HCT116 (cell line): ENCODE measurements at regions not wholly inside any gene's neighbourhood (a gene's known extent, or its start where the extent isn't known, plus 50 kb on each side); places are given as distances from the start of the nearest gene placed in this dataset.

Experiments used
- ATAC-seq: fragments of 200-7000 bp; cut with Tn5 transposase; 2 replicates; pipeline ENCODE4 v1.9.1; 2020; ENCODE audit warnings: mild to moderate bottlenecking, moderate library complexity
- BruUV-seq: library from RNA; stranded (reverse); fragments of 400-500 nt; replicated peaks from 2 replicates; lab custom pipeline; 2021; lab: Mats Ljungman, UMichigan
- CTCF ChIA-PET: fragments of 300-600 bp; sonication (Branson Sonifier 250); formaldehyde crosslinking; loops from one replicate; lab custom pipeline; 2021; ENCODE audit warnings: antibody characterized with exemption; lab: Charles Lee
- POLR2A ChIA-PET: fragments of 300-600, 350-600 bp; sonication (Branson Sonifier 250); formaldehyde crosslinking; loops from one replicate; lab custom pipeline; 2021; ENCODE audit warnings: antibody characterized with exemption; lab: Charles Lee
- RAD21 ChIA-PET, 2 experiments: fragments of 300-600 bp; sonication (Branson Sonifier 250); formaldehyde crosslinking; loops; one replicate each; lab custom pipeline; 2023; ENCODE audit warnings: low total read pairs in 2 of 2; ENCODE audit not compliant: uncharacterized antibody in 2 of 2, unreplicated experiment in 2 of 2, low non-redundant PET in 1 of 2; lab: Charles Lee
- DNase-seq: peaks from one replicate; pipeline ENCODE4 v3.0.0-alpha.2; 2010; ENCODE audit warnings: low read depth, low spot score
- H2AFZ ChIP-seq: fragments of 200-600 bp; shearing (Covaris generic), sonication (generic); 2 replicates; pipeline ENCODE4 v1.6.1; 2017; ENCODE audit warnings: low read depth, mixed run types, mixed read lengths, antibody characterized with exemption, low read length; ENCODE audit not compliant: poor library complexity, severe bottlenecking
- H3K27ac ChIP-seq: 2 replicates; pipeline ENCODE4 v1.5.1; 2012; ENCODE audit warnings: low read depth, low read length
- H3K27me3 ChIP-seq: fragments of 200-600 bp; sonication (generic); 2 replicates; pipeline ENCODE4 v1.6.1; 2016; ENCODE audit warnings: mixed run types, low read length, mixed read lengths; ENCODE audit not compliant: insufficient read depth
- H3K36me3 ChIP-seq, 2 experiments: fragments of 200-500 bp in 1 of 2; fragments of 200-600 bp in 1 of 2; sonication (Bioruptor generic) in 1 of 2; sonication (generic) in 1 of 2; 2 replicates each; pipeline versions ENCODE4 v1.5.1 to v1.6.1; 2014 to 2016; ENCODE audit warnings: low read length in 2 of 2, inconsistent platforms in 1 of 2, mixed read lengths in 1 of 2, mixed run types in 1 of 2; ENCODE audit not compliant: insufficient read depth in 2 of 2, control insufficient read depth in 1 of 2
- H3K4me1 ChIP-seq, 2 experiments: fragments of 200-600 bp in 1 of 2; sonication (generic) in 1 of 2; 2 replicates each; pipeline versions ENCODE4 v1.5.1 to v1.6.1; 2012 to 2017; ENCODE audit warnings: low read length in 2 of 2, inconsistent platforms in 1 of 2, mild to moderate bottlenecking in 1 of 2, mixed read lengths in 1 of 2, mixed run types in 1 of 2, moderate library complexity in 1 of 2; ENCODE audit not compliant: insufficient read depth in 2 of 2, control insufficient read depth in 1 of 2
- H3K4me2 ChIP-seq: fragments of 200-600 bp; sonication (generic); 2 replicates; pipeline ENCODE4 v1.6.1; 2017; ENCODE audit warnings: mixed run types, low read length, mixed read lengths
- H3K4me3 ChIP-seq, 2 experiments: fragments of 200-600 bp in 1 of 2; sonication (generic) in 1 of 2; replicated peaks in 1 of 2; 2 replicates each; pipeline ENCODE4 v1.5.1; 2011 to 2016; ENCODE audit warnings: low read length in 2 of 2, control low read depth in 1 of 2, low read depth in 1 of 2, mild to moderate bottlenecking in 1 of 2, mixed read lengths in 1 of 2, mixed run types in 1 of 2
- H3K79me2 ChIP-seq: fragments of 200-600 bp; sonication (generic); 2 replicates; pipeline ENCODE4 v1.6.1; 2017; ENCODE audit warnings: mild to moderate bottlenecking, mixed run types, low read length, moderate library complexity, mixed read lengths; ENCODE audit not compliant: insufficient read depth
- H3K9ac ChIP-seq: fragments of 200-600 bp; sonication (generic); 2 replicates; pipeline ENCODE4 v1.6.1; 2016; ENCODE audit warnings: low read length, mixed read lengths
- H3K9me2 ChIP-seq: fragments of 200-600 bp; sonication (generic), shearing (Covaris generic); 2 replicates; pipeline ENCODE4 v1.6.1; 2017; ENCODE audit warnings: mixed run types, mild to moderate bottlenecking, moderate library complexity; ENCODE audit not compliant: insufficient read depth
- H3K9me3 ChIP-seq, 2 experiments: fragments of 200-500 bp in 1 of 2; fragments of 200-600 bp in 1 of 2; sonication (Bioruptor generic) in 1 of 2; sonication (generic) in 1 of 2; 2 replicates each; pipeline ENCODE4 v1.6.1; 2014 to 2017; ENCODE audit warnings: low read length in 2 of 2, mixed read lengths in 2 of 2, inconsistent platforms in 1 of 2, low read depth in 1 of 2, mild to moderate bottlenecking in 1 of 2, mixed run types in 1 of 2, moderate library complexity in 1 of 2; ENCODE audit not compliant: control insufficient read depth in 1 of 2, insufficient read depth in 1 of 2
- H4K20me1 ChIP-seq: fragments of 200-600 bp; sonication (generic), shearing (Covaris generic); 2 replicates; pipeline ENCODE4 v1.6.1; 2017; ENCODE audit warnings: mixed run types, mild to moderate bottlenecking, moderate library complexity; ENCODE audit not compliant: insufficient read depth
- CEBPB ChIP-seq: IDR thresholded peaks from 2 replicates; pipeline ENCODE4 v1.6.1; 2012; ENCODE audit warnings: low read depth
- EGR1 ChIP-seq: IDR thresholded peaks from 2 replicates; pipeline ENCODE4 v1.6.1; 2012; ENCODE audit warnings: low read depth
- ELF1 ChIP-seq: IDR thresholded peaks from 2 replicates; pipeline ENCODE4 v1.6.1; 2012; ENCODE audit warnings: low read depth, borderline replicate concordance
- EZH2 ChIP-seq: fragments of 200-600 bp; sonication (generic); IDR thresholded peaks from 2 replicates; pipeline ENCODE4 v1.6.1; 2017; ENCODE audit warnings: antibody characterized with exemption, mixed run types
- EZH2phosphoT487 ChIP-seq: fragments of 200-600 bp; IDR thresholded peaks from 2 replicates; pipeline ENCODE4 v1.6.1; 2018; ENCODE audit warnings: antibody characterized with exemption, borderline replicate concordance
- JUND ChIP-seq: IDR thresholded peaks from 2 replicates; pipeline ENCODE4 v1.6.1; 2012
- POLR2AphosphoS5 ChIP-seq: IDR thresholded peaks from 2 replicates; pipeline ENCODE4 v1.6.1; 2011; ENCODE audit warnings: mild to moderate bottlenecking, low read depth, low read length, moderate library complexity
- RAD21 ChIP-seq: IDR thresholded peaks from 2 replicates; pipeline ENCODE4 v1.6.1; 2012; ENCODE audit warnings: low read depth, mild to moderate bottlenecking
- SIN3A ChIP-seq: IDR thresholded peaks from 2 replicates; pipeline ENCODE4 v1.6.1; 2012; ENCODE audit warnings: low read depth
- SP1 ChIP-seq: IDR thresholded peaks from 2 replicates; pipeline ENCODE4 v1.6.1; 2012; ENCODE audit warnings: low read depth
- SRF ChIP-seq: IDR thresholded peaks from 2 replicates; pipeline ENCODE4 v1.6.1; 2012; ENCODE audit warnings: low read depth
- YY1 ChIP-seq: IDR thresholded peaks from 2 replicates; pipeline ENCODE4 v1.6.1; 2011; ENCODE audit warnings: low read length, low read depth, moderate library complexity, mild to moderate bottlenecking; ENCODE audit not compliant: insufficient replicate concordance; ENCODE audit errors: extremely low read depth
- ZFX ChIP-seq: fragments of 450-650 bp; IDR thresholded peaks from 2 replicates; pipeline ENCODE4 v1.6.1; 2017
- ZNF274 ChIP-seq: fragments of 200-500 bp; sonication (Bioruptor generic); IDR thresholded peaks from 2 replicates; pipeline ENCODE4 v1.6.1; 2014; ENCODE audit warnings: mild to moderate bottlenecking, low read depth, low read length, inconsistent platforms
- intact Hi-C: fragments of 100-400 bp; cut with micrococcal nuclease; formaldehyde crosslinking; loops from 2 replicates; pipeline ENCODE4 v1.10.0; 2022
- TF ChIP-seq, protein P1 (sequence below): IDR thresholded peaks from 2 replicates; pipeline ENCODE4 v1.6.1; 2011; ENCODE audit warnings: mild to moderate bottlenecking, low read length, moderate library complexity; ENCODE audit not compliant: insufficient replicate concordance; ENCODE audit errors: extremely low read depth
- TF ChIP-seq, protein P2 (sequence below): IDR thresholded peaks from 2 replicates; pipeline ENCODE4 v1.6.1; 2012; ENCODE audit warnings: low read depth
- TF ChIP-seq, protein P3 (sequence below): IDR thresholded peaks from 2 replicates; pipeline ENCODE4 v1.6.1; 2012
- TF ChIP-seq, protein P4 (sequence below): IDR thresholded peaks from 2 replicates; pipeline ENCODE4 v1.6.1; 2012

DNA sequence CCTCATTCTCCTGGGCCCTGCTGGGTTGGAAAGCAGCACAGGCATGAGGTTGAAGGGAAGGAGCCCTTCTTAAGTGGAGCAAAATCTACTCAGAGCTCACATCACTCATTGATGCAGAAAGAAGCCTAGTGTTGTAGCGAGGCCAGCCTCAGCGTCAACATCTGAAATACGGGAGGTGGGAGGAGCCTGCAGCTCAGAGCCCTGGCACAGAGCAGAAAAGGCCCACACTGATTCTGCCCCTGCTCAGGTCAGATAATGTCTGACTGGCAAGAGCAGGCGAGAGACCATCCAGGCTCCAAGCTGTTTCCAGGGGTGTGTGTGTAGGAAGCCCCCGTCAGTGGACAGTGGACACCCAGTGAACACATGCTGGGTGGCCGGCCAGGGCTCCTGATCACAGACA lies 1541.6 kb downstream of the TSPY10 start:
- Histone ChIP-seq H3K27me3 (no peaks in the 10 kb centered on the region), H3K79me2 (no peaks in the 10 kb centered on the region), H3K9me2 (no peaks in the 10 kb centered on the region), H3K9me3 (no peaks in the 10 kb centered on the region), H3K36me3 (no peaks in the 10 kb centered on the region), H3K4me3 (no peak overlapping the region), H3K27ac (no peak overlapping the region), H3K4me1 (no peaks in the 10 kb centered on the region), H2AFZ (no peak overlapping the region), H3K4me2 (no peak overlapping the region), H4K20me1 (no peaks in the 10 kb centered on the region)
- BruUV-seq: no TSS peak
- ChIA-PET CTCF (no interaction called here), RAD21 (no interaction called here), POLR2A (no interaction called here)
- intact Hi-C loops: no loop called here
- DNase-seq: no peak
- ATAC-seq: no peak
- TF ChIP-seq EZH2 (no peak), EZH2phosphoT487 (no peak), SRF (no peak), ELF1 (no peak), CEBPB (no peak), RAD21 (no peak), ZNF274 (no peak), ZFX (no peak), YY1 (no peak), SP1 (no peak), JUND (no peak), EGR1 (no peak), SIN3A (no peak), POLR2AphosphoS5 (no peak)
- TF ChIP-seq, protein P1, sequence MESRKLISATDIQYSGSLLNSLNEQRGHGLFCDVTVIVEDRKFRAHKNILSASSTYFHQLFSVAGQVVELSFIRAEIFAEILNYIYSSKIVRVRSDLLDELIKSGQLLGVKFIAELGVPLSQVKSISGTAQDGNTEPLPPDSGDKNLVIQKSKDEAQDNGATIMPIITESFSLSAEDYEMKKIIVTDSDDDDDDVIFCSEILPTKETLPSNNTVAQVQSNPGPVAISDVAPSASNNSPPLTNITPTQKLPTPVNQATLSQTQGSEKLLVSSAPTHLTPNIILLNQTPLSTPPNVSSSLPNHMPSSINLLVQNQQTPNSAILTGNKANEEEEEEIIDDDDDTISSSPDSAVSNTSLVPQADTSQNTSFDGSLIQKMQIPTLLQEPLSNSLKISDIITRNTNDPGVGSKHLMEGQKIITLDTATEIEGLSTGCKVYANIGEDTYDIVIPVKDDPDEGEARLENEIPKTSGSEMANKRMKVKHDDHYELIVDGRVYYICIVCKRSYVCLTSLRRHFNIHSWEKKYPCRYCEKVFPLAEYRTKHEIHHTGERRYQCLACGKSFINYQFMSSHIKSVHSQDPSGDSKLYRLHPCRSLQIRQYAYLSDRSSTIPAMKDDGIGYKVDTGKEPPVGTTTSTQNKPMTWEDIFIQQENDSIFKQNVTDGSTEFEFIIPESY: no peak
- TF ChIP-seq, protein P2, sequence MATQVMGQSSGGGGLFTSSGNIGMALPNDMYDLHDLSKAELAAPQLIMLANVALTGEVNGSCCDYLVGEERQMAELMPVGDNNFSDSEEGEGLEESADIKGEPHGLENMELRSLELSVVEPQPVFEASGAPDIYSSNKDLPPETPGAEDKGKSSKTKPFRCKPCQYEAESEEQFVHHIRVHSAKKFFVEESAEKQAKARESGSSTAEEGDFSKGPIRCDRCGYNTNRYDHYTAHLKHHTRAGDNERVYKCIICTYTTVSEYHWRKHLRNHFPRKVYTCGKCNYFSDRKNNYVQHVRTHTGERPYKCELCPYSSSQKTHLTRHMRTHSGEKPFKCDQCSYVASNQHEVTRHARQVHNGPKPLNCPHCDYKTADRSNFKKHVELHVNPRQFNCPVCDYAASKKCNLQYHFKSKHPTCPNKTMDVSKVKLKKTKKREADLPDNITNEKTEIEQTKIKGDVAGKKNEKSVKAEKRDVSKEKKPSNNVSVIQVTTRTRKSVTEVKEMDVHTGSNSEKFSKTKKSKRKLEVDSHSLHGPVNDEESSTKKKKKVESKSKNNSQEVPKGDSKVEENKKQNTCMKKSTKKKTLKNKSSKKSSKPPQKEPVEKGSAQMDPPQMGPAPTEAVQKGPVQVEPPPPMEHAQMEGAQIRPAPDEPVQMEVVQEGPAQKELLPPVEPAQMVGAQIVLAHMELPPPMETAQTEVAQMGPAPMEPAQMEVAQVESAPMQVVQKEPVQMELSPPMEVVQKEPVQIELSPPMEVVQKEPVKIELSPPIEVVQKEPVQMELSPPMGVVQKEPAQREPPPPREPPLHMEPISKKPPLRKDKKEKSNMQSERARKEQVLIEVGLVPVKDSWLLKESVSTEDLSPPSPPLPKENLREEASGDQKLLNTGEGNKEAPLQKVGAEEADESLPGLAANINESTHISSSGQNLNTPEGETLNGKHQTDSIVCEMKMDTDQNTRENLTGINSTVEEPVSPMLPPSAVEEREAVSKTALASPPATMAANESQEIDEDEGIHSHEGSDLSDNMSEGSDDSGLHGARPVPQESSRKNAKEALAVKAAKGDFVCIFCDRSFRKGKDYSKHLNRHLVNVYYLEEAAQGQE: no peak
- TF ChIP-seq, protein P3, sequence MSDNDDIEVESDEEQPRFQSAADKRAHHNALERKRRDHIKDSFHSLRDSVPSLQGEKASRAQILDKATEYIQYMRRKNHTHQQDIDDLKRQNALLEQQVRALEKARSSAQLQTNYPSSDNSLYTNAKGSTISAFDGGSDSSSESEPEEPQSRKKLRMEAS: no peak
- TF ChIP-seq, protein P4, sequence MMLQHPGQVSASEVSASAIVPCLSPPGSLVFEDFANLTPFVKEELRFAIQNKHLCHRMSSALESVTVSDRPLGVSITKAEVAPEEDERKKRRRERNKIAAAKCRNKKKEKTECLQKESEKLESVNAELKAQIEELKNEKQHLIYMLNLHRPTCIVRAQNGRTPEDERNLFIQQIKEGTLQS: no peak
- TF ChIP-seq, all 23 proteins: peak for 0
- no peak overlapping the region for H3K9ac ChIP-seq
